GM18867 (cell line): ENCODE measurements at regions not wholly inside any gene's neighbourhood (a gene's known extent, or its start where the extent isn't known, plus 50 kb on each side); places are given as distances from the start of the nearest gene placed in this dataset.
A peak's percentile ranks its signal among the peaks of the same experiment; 100 is the strongest.

ENCODE experiments used
- ATAC-seq: cut with Tn5 transposase; IDR thresholded peaks from one replicate; pipeline ENCODE4 v1.9.1; 2021; ENCODE audit warnings: mild to moderate bottlenecking, moderate library complexity; ENCODE audit not compliant: unreplicated experiment

DNA sequence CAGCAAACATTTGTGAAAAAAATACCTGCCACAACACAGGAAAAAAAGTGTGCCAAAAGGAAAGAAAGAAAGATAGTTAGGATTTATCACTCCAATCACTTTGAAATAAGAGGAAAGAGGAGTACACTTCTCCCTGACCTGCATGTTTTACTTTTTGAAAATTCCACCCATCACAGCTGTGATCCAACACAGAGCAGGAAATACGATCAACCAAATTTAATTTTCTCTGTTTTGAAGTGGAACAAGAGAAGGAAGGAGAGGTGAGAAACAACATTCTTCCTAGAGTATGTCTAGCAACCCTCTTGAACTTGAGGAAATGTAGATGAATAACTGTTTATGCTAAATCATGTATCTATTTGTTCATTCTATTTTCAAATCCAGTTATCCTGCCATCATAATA lies 284.7 kb upstream of the SYT1 start:
- no peak for ATAC-seq

DNA sequence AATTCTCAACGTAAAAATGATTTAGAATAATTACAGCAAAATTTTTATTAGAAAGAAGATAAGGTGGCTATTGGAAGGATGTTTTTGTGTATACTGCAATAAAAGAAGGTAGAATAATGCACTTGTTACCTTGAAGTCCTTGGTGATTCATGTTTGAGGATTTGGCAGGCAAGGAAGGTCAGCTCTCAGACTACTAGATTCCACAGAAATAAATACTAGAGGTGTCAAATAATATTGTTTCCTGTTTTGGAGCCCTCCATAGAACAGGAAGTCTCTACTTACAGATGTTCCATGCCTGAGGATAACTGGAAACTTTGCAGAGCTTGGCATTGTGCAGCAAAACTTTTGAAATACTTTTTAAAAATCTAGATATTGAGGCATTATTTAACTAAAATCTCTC lies 284.3 kb upstream of the SYT1 start:
- ATAC-seq: no peak

DNA sequence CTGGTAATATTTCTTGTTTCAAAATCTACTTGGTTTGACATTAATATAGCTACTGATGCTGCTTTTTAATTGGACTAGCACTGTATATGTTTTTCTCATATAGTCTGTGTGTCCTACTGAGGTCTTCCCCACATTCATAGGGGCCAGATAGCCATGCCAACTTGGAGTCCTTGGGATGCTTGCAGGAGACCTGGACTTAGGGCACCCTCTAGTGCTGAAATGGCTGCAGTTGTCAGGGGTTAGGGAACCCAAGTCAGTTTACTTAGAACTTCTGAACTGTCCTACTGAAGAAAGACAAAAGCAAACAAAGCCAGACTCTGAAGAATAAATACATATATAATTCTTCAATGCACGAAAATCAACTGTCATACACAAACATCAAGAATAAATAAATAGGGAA lies 279.9 kb upstream of the SYT1 start:
- no peak for ATAC-seq

DNA sequence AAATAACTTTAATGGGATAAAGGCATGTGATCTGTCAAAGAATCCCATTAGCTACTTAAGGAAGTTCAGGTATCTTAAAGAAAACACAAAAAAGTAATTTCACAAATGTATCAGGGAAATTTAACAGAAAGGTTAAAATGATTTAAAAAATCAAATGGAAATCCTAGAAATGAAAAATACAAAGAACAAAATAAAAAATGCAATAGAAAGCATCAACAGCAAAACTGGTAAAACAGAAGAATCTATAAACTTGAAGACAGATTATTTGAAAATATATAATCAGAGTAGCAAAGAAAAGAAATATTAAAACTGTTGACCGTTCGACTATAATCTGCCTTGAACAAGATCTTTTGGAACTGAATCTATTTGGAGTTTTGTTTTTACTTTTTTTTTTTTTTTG lies 279.4 kb upstream of the SYT1 start:
- ATAC-seq: no peak

- ATAC-seq: no peak
Measured at GRCh38 chr12:78586790-78587189, 277.8 kb upstream of the SYT1 start.

DNA sequence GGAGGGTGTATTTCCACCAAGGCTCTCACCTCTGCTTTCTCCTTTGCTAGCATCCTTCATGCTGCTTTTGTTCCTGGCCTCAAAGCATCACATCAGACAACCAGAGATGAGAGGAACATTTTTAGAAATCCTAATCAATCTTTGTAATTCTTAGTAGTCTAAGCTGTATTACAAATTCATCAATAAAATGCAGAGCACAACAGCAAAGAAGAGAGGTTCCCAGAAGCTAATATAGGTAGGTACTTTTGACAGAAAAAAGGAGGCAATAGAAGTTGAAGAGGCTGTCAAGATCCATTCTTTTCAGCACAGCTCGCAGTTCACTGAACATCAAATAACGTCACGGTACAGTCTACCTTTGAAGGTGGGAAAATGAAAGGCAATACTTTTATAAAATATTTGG lies 265.2 kb upstream of the SYT1 start:
- ATAC-seq: no peak

DNA sequence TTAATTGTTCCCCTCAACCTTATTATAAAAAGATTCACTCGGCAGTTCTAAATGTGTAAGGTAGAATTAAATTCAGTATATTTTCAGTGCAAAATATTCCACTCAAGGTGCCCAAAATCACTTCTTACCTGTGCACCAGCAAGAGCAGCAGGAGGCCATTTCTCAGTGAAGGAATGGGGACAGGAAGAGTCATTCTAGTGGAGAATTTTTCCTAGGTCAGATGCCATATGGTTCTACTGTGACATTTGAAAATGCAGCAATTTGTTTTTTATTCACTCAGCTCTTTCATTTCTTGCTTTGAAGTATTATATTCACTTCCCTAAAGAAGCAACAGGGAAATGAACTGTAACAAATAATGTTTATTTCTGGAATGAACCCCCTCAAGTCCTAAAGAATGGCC lies 264.0 kb upstream of the SYT1 start:
- no peak for ATAC-seq

GRCh38 chr12:78611504-78611903 lies 253.1 kb upstream of the SYT1 start:
- no peak for ATAC-seq

DNA sequence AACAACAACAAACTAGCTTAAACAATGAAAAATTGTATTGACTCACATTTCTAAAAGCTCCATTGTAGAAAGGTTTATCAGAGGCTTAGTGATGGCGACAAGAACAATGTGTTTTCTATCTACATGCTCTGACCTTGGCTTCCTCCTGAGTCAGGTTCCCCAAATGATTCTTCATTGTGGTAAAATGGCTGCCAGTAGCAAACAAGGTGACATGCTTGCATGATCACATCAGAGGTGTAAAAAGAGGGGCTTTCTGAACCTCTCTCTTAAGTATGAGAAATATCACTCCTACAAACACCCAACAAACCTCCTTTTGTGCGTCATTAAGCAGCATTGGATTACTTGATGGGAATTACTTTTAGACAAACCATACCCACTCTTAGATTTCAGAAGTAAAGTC lies 252.4 kb upstream of the SYT1 start:
- ATAC-seq: no peak

GRCh38 chr12:78617683-78618082 lies 246.9 kb upstream of the SYT1 start:
- no peak for ATAC-seq

GRCh38 chr12:78622529-78623195 lies 241.9 kb upstream of the SYT1 start:
- ATAC-seq: peak; percentile 50

- no peak for ATAC-seq
Measured at GRCh38 chr12:78628491-78629100, 236.0 kb upstream of the SYT1 start.

DNA sequence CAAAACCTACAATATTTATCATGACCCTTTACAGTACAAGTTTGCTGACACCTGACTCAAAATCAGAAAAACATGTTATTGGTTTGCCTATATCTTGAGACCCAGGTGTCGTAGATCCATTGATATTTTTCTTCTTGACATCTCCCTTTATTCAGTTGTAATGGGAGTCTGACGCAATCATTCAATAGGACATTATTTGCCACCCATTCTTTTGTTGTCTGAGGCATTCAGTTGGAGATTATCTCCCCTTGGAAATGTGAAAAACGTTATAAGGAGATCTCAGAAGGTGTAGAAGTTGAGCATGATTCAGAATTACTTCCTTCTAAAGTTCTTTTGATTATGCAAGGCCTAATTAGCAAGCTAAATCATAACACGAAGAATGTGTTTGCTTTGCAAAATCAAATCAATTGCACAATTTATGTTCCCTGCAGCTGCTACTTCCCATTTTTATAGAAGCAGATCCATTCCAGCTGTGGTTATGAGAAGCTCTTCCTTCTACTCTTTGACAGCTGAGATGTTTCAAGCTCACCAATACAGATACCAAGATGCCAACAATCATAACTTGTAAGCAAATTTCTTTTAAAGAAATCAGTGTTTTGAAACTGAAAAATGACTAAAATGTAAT lies 228.2 kb upstream of the SYT1 start:
- ATAC-seq: no peak

DNA sequence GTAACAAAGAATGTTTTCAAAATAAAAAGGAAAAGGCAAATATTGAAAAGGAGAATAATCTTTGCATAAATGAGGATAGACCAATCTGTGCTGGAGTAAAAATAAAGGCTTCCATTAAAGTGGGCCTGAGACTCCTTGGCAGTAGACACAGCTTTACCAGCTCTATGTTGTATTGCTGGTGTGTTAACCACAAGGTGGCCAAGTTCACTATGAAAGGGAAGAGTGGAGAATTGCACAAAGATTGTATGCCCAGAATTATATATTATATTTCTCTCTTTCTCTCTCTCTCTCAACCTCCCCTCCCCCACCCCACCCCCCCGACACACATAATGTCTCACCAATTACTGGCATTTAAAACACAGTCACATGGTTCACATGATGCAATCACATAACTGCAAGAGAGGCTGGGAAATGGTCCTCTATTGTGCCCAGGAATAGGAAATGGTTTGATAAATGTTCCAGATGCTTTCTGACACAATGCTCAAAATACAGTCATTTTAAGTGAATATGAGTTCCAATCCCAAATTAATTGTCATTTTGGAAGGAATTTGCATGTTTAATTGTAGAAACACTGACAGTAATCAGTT lies 222.6 kb upstream of the SYT1 start:
- no peak for ATAC-seq

DNA sequence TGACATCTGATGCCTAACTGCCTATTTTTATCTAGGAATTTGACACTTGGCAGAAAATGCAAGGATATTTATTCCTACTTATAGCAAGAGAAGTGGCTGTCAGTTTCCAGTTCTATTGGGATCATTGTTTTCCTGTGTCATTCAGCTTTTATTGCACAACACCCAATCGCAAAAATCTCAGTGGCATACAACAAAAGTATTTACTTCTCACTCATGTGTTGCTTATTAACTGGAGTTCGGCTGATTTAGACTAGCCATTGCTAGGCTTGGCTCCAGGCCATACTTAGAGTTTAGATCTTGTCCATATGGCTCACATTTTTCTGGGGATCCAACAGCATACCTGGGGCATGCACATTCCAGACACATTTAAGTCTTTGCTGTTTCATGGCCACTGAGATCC lies 218.6 kb upstream of the SYT1 start:
- ATAC-seq: no peak

GRCh38 chr12:78651755-78652154 lies 212.8 kb upstream of the SYT1 start:
- no peak for ATAC-seq

DNA sequence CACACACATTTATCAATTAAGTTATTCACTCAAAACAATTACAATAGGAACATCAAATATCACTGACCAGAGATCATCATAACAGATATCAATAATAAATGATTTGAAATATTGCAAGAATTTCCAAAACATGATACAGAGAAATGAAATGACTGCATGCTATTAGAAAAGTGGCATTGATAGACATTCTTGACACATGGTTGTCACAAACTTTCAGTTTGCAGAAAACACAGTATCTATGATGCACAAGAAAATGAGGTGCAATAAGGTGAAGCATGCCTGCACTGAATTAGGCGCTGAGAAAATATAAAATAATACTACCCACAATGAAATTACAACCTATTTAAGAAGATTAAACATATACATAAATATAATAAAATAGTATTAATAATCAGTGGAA lies 198.0 kb upstream of the SYT1 start:
- ATAC-seq: no peak

DNA sequence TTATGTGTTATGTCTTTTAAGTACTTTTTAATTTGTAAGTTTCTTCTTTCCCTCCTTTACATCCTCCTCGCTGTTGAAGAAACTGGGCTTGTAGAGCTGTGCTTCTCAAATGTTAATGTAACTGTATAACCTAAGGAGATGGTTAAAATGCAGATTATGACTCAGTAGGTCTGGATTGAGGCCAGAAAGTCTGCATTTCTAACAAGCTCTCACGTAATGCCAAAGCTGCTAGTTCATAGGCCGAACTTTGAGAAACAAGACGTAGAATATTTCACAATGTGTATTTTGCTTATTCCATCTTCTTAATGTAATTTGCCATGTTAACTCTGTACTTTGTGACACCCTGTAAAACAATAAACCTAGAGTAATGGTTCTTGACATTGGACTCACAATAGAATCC lies 193.3 kb upstream of the SYT1 start:
- no peak for ATAC-seq

- no peak for ATAC-seq
Measured at GRCh38 chr12:78672033-78672432, 192.5 kb upstream of the SYT1 start.

DNA sequence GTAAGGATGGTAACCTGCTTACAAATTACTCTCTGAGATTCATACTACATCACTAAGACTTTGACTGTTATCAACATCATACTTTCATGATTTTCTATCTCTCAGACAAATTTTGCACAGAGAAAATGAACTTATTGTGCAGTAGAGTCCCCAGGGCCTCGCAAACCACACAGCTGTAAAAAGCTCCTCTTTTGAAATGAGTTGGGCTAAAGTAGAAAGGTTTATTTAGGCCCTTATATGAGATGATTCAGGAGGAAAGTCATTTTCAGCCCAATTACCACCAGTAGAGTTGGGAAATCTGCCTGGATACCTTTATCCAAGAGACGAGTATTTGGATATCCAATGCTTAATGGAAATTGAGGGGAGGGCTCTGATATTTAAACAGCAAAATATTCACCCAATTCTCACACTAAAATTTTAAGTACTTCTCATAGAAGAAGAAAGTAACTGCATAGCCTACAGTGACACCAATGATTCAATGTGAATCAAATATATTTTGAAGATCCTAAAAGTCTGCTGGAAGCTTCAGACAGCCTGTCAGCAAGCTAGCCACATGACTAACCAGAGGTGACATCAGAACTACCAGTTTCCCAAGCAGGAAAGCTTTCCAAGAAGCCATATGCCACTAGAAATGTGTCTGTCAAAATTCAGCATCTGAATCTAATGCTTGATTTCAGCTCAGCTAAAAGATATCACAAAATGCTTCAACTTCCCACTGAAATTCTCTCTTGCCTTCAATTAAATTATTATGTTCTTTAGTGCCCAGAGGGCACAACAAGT lies 190.1 kb upstream of the SYT1 start:
- ATAC-seq: no peak

DNA sequence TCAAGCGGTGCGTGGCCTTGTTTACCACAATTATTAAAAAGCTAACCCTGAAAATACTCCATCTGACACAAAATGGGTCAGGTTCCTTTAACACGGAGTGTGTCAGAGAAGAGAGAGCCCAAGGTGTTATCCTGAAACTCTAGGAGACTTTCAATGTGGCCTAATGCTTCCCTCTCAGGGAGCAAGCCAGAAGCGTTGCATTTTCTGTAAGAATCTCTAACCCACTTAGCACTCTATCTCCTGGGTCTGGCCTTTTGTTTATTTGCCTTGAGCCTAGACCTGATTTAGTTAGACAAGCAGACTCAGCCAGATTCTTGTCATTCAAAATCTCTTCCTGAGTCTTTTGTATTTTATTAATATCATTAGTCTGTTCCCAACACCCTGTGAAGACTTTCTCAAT lies 184.0 kb upstream of the SYT1 start:
- ATAC-seq: no peak

GRCh38 chr12:78683031-78683430 lies 181.5 kb upstream of the SYT1 start:
- ATAC-seq: no peak
